ENCODE measurements at regions not wholly inside any gene's neighbourhood (a gene's known extent, or its start where the extent isn't known, plus 50 kb on each side); places are given as distances from the start of the nearest gene placed in this dataset.
"Not testable (repeated sequence)": the region's sequence is repeated elsewhere in the genome, so short reads cannot be mapped to it uniquely, and the experiment has no call there.

DNA sequence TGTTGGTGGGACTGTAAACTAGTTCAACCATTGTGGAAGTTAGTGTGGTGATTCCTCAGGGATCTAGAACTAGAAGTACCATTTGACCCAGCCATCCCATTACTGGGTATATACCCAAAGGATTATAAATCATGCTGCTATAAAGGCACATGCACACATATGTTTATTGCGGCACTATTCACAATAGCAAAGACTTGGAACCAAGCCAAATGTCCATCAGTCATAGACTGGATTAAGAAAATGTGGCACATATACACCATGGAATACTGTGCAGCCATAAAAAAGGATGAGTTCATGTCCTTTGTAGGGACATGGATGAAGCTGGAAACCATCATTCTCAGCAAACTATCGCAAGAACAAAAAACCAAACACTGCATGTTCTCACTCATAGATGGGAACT is 334.5 kb upstream of the SPRY2 start:
- DNase-seq = not testable (repeated sequence)

DNA sequence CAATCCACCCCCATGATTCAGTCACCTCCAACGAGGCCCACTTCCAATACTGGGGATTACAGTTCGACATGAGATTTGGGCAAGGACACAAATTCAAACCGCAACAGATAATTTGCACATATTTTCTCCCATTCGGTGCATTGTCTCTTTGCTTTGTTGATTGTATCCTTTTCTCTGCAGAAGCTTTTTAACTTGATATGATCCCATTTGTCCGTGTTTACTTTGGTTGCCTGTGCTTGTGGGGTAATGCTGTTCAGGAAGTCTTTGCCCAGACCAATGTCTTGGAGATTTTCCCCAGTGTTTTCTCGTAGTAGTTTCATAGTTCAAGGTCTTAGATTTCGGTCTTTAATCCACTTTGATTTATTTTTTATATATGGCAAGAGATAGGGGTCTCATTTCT is 330.8 kb upstream of the SPRY2 start:
- DNase-seq = no peak

DNA sequence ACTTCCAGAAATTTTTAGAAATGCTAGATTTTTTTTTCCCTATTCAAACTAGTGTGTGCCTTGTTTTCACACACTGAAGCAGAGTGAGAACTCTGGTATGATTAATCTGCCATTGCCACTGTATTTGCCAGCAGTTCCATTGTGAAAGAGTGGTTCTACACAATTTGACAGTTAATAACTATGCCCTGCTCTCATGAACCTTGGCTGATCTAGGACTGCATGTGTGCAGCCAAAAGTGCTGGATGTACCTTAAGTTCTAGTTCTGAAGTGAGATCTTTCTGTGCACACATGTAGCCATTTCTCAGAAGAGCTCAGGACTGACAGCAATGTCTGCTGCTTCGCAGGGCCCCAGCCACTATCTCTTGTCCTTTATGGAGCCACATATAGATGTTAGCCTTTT is 328.2 kb upstream of the SPRY2 start:
- DNase-seq = no peak

DNA sequence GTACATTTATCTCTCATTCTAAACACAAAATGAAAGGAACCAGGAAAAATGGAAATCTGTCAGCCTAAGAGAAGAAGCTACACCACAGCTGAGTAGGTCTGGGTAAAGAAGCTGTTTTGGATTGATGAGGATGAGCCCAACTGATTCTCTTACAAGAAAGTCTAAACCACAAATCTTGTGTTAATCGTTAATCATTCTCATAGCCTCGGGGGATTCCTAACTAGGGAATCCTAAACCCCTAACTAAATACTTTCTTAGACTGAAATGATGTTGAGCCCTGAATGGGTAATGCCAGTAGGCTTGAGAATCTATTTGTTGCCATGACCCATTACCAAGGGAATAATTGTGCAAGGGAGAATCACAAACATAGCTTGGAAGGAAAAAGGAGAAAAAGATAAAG is 327.5 kb upstream of the SPRY2 start:
- no peak for DNase-seq

DNA sequence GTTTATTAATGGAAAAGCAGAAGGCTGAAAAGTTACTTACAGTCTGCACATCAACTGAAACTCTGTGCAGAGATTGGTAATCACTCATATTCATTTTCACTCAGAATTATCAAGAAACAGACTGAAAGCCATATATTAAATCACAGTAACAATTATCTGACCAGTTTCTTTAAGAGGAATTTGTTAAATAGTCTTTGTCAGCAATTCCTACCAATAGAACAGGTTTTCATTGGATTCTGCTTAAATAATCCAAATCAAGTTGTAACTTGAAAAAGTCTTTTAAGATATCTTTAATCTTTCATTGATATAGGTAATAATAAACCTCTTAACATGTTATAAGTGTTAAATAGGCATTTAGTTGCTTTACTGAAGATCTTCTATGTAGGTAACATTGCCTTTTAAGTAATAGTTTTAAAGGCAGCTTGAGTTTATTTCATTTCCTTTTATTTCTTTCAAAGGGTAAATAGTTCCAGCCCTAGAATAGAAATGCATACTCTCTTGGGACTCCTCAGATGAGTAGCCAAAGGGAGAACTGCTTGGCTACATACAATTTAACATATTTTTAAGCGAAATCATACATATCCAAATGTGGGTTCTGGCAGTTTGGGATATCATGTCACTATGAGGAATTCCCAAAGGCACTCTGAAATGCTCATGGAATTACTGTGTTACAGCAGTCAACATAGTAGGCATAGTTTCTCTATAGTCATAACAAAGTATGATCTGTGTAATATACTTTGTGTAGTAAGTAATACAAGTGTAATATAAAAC is 326.0 kb upstream of the SPRY2 start:
- DNase-seq = no peak

DNA sequence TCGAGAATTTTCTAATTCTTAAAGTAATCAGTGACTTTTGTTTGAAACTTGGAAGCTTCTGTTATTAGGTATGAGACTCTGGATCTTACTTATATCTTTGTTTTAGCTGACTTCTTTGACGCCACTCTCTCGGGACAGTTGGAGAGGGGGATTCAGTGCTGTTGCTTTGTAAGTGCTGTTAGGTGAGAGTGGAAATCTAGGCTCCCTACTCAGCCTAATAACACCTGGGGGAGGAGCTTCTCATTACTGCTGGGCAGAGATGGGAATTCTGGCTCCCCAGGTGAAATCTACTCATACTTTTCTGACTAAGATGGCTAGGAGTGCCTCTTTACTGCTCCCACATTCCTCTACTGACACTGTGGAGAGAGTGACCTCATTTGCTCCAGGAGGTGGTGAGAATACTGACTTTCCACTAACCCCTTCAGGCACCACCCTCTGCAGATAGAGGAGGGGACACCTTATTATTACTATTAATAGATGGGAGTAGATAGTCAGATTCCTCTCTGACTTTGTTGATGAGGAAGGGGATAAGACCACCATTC is 324.9 kb upstream of the SPRY2 start:
- no peak for DNase-seq

DNA sequence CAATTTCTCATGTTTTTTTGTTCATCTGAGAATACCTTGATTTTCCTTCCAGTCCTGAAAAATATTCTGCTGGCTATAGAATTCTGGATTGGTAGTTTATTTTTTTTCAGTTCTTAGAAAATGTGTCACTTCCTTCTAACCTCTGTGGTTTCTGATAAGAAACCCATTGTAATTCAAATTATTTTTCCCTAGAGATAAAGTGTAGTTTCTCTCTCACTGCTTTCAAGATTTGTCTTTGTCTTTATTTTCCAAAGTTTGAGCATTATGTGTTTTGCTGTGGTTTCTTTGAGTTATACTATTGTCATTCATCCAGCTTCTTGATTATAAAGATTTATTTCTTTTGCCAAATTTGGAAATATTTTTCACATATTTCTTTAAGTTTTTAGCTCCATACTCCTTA is 324.0 kb upstream of the SPRY2 start:
- DNase-seq = no peak

DNA sequence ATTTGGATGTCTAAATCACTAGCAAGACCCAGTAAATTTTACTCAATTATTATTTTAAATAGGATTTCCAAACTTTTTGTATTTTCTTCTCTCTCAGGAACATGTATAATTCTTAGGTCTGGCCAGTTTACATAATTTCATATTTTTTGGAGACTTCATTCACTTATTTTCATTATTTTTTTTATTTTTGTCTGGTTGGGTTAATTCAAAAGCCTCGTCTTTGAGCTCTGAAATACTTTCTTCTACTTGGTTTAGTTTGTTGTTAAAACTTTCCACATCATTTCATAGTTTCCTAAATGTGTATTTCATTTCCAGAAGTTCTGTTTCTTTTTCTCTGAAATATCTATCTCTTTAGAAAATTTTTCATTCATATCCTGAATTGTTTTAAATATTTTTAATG is 322.9 kb upstream of the SPRY2 start:
- DNase-seq = no peak

DNA sequence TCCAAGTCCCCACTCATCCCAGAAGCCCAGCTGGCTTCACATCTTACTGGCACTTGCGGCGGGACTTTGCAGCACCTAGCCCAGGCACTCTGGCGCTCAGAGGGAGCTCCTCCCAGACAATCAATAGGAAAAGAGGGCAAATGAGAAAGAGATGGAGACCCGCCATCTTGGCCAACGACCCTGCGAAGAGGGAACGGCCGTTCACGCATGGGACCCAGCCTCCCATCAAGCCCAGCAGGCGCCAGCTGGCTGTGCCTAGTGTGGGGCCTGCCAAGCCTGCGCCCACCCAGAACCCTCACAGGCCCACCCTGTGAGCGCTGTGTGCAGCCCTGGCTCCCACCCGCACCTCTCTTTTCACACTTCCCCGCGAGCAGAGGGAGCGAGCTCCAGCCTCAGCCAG is 317.8 kb upstream of the SPRY2 start:
- DNase-seq = no peak

DNA sequence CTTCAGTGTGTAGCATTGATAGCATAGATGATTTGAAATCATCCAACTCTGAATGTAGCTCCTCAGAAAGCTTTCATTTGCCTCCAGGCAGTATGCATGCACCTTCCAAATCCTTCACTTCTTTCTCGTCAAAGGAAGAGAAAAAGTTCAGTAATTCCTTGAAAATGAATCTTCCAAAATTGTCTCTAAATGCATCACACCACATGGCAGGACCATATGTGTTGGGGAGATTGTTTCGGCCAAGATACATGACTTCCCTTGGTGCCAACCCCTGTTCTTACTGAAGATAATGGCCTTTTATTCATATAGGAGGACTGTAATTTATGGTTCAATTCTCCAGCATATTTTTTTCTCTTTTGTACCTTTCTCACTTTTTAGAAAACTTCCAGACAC is 315.6 kb upstream of the SPRY2 start:
- DNase-seq = no peak

DNA sequence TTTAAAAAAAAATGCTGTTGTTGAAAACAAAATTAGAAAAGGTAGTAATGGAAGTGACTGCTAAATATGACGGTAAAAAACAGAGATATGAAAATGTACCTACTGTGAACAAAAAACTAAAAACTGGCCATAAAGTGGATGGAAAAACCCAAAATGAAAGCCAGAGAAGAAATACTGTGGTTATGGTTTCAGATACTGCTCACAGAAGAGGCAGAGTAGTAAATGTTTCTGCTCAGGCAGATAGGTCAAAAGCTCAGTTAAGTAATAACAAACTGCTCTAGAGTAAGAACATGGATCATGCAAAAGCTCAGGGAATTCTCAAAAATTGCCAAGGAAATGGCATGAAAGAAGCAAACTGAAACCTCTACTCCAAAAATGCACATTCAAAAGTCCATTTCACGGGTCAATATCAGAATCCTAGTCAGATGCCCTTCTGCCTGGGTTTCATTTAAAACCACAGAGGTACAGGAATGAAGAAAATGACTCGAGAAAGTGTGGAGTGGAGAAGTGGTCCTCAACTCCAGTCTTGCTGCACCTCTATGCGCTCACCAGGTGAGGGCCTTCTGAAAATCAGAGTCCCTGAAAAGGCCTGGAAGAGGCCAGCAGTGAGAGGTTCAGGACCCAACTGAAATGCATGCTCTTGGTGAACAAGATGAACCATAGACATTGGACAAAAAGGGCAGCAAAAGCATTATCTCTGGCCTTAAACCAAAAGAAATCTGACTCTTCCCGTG is 315.0 kb upstream of the SPRY2 start:
- no peak for DNase-seq

DNA sequence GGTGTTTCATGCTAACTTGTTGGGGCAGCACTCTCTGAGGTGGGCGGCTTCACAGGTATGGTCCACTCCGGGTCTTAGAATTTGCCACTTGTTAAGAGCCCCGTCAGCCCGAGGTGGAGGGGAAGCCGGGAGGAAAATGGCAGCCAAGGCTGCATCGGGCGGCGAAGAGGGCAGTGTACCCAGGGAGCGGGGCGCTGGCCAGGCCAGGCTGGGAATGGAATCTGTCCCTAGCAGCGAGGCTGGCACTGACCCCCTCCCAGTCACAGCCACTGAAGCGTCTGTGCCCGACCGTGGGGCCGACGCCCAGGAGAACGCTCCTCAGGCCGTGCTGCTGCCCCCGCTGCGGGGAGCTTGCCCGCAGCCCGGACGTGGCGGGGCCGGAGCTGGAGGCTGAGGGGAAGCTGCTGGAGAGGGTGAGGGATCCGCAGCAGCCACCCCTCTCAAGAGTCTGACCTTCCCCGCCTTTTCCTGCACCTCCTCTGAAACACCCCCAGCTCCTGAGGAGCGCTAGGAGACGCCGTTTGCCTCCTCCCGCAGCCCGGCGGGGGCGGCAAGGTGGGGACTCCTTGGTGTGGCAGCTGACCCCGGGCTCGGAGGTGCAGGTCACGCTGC is 313.8 kb upstream of the SPRY2 start:
- DNase-seq = no peak

DNA sequence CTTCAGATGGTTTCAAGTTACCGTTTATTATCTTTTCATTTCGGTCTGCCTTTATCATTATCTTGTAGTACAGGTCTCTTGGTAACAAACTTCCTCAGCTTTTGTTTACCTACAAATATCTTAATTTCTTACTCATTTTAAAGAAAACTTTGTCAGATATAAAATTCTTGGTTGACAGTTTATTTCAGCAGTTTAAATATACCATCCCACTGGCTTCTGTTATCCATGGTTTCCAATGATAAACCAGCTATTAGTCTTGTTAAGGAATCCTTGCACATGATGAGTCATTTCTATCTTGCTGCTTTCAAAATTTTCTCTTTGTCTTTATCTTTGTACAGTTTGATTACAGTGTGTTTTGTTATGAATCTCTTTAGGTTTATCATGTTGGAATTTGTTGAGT is 308.3 kb upstream of the SPRY2 start:
- no peak for DNase-seq

DNA sequence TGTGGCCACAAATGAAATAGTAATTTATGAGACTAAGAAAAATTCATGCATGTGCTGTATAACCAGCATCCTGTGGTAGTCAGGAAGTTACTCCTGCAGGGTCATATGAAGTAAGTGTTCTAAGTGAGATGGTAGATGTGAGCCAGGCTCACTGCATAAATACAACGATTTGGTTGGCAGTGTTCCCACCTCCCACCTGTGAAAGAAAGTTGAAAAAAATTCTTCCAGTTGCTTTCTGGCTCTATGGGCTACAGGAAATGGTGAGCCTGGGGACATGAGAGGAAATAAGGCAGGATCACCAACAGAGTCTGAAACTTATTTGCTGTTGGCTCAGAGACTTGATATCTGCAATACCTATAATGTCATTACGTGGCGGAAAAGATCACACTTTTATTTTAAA is 301.7 kb upstream of the SPRY2 start:
- DNase-seq = no peak

DNA sequence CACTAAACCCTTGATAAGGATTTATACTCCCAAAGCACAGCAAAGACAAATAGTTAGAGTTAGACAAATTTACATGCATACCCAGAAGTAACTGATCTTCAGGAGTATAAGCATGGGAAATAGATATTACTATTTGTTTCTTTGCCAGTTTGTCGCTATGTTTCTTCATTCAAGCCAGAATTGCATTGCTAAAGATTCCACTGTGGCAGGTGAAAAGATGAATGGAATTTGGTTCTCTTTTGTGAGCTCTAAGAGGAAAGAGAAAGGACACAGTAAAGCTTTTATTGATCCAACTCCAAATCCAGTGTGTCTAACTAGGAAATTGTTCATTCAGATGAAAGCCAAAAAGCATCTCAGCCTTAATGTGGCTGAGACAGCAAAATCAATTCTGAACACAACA is 292.3 kb upstream of the SPRY2 start:
- DNase-seq = no peak

DNA sequence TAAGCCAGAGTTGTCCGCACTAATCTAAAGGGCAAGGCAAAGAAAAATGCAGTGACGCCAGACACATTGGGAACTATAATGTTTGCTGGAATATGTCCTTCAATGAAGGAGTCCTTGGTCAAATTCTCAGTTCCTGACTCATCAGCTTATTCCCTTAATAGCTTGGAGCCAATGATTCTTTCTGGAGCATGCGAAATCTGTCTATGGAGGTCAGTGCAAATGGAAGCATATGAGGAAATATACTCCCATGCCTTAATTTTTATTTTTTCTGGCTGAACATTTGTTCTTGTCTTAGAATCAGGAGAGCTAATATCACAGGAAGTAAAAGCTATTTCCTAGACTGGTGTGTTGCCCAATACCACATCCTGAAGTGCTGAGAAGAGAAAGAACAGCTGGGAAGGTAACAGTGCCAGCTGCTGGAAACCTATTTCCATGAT is 289.8 kb upstream of the SPRY2 start:
- no peak for DNase-seq

DNA sequence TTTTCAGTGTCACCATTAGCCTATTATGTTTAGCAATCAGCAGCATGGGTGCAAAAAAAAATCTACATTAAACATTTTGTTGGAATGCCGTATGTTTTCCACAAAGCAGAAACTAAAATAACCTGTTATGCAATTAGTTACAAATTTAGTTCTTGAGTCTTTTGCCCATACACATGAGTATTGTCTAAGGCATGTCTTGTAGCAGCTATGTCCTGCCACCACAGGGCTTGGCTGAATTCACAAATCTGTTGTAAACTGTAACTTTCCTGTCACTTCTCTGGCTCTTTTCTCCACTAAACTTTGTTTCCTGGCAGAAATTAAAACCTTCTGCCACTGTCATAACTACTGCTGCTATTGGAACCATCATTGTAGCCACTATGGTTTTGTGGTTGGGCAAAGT is 277.9 kb upstream of the SPRY2 start:
- no peak for DNase-seq

DNA sequence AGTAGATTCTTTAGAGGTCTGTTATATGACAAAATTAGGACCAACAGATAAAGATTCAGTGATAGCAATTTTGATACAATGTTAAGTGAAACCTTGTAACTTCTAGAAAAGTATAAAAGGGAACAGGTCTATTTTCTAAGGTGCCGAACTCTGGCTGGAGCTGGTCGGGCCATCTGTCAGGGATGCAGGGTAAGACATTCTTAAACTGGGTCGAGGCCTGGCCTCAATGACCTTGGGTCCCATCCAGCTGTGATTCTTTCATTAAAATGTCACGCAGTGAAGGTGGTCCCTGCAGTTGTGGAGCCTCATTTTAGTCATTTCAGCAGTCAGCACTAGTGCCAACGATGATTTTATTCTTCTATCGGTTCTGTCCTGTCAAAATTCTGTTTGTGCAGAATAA is 271.9 kb upstream of the SPRY2 start:
- DNase-seq = no peak

DNA sequence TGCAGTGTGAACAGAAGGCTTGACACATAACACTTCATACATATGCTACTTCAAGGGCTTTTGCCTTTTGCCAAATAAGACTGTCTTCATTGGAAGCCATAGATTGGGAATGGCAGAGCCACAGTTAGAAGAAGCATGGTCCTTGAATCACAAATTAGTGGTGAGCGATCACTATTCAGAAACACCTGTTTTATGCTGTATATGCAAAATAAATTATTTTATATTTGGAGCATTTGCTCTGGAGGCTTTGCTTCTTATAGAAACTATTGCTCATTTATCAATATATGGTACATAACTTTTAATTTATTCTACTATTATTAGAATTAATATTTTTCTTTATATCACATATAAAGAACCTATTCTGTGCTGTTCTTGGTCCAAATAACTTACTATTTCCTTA is 270.4 kb upstream of the SPRY2 start:
- no peak for DNase-seq

DNA sequence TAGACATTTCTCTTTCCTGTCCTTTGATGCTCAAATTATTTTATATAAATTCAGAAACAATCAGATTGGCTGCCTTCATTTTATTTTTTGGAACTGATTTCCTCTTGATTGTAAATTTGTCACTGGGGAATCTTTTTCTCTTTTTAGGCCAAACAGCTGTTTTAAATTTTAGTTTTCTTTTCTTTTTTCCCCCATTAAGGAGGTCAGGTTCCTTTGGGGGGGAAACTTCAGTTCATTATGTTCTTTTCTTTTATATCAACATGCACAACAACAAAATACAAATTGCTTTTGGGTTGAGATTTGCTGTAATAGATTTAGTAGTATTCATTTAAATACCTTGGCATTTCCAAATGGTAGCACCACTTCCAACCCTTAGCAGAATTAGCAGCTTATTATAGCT is 264.8 kb upstream of the SPRY2 start:
- no peak for DNase-seq

DNA sequence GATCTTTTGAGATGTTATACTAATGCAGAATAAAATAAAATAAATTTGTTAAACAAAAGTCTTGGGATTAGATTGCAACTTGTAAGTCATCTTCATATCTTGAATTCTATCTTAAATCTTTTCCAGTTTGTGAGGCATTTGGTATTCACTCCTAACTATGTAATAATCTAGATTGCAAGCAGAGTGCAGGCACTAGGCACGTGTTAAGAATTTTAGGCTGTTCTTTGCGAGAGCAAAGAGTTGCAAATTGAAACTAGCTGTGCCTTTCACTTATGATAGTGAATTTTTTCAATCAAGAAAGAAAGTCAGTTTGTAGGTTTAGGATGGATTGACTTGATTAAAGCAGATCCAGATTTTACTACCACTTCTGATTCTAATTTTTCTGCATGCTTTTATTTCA is 264.1 kb upstream of the SPRY2 start:
- DNase-seq = no peak

DNA sequence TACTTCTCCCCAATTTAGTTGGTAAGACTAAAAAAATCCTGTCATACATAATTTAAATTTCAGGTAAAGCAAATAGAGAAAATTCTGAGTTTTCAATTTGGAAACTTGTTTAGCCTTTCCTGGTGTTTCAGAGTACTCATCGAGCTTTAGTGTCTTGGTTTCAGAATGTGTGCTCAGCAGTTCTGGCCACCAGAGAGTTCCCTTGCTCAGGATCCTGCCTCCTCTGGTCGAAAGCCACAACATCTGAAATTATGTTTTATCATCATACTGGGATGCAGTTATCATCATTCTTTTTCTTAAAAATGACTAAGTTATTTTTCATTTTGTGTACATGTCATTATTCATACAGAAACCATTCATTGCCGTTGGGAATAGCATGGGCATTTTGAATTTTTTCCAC is 263.2 kb upstream of the SPRY2 start:
- no peak for DNase-seq

DNA sequence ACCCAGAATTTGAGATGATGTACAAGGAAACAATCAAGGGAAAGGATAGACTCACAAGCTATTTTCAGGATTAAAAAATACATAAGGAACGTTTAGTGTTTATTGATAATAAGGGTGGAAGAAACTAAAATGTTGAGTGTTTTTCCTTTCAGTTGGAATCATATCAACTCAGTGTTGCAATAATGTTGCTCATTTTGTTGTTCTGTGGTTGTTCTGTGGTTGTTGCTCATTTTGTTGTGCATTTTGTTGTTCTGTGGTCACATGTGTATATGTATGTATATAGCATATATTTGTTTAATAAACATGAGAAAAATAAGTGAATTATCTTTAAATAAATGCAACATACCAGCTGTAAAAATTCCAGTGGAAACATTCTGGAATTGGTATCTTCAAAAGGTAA is 262.4 kb upstream of the SPRY2 start:
- DNase-seq = no peak

DNA sequence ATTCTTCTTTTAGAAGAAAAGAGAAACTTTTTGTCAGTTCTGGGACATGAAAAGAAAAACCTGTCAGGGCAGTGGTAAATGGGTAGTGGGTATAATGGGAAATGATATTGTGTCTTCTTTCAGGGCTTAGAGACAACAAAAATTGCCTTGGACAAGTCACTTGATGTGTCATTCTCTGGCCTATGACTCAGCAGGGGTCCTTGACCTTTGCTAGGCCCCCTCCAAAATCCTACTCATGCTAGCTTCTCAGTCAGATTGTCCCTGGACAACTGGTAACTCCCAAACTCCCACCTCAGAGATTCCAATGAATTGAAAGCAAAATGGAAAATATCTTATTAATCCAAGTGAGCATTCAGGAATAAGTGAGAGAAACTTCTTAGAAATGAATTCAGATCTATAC is 258.8 kb upstream of the SPRY2 start:
- no peak for DNase-seq

Data from NCI-H2107 (cell line).